Stimulated activated memory B cell treated with anti-CD40 and anti-IgM and Interleukin-4, amounts not matched to agents 10 μg/mL and 1 μg/mL and 100 μg/mL, for 72 hours (primary cell): ENCODE measurements at regions not wholly inside any gene's neighbourhood (a gene's known extent, or its start where the extent isn't known, plus 50 kb on each side); places are given as distances from the start of the nearest gene placed in this dataset.

Experiments used
- ATAC-seq: fragments of 150-1000 bp; cut with Tn5 transposase; 2 replicates; pipeline ENCODE4 v1.10.0; 2021
- H3K27ac Mint-ChIP-seq: one replicate; pipeline ENCODE4 v1.8.0; 2022; ENCODE audit warnings: mild to moderate bottlenecking, mixed read lengths
- H3K27me3 Mint-ChIP-seq: one replicate; pipeline ENCODE4 v1.8.0; 2022; ENCODE audit warnings: mixed read lengths
- H3K36me3 Mint-ChIP-seq: one replicate; pipeline ENCODE4 v1.8.0; 2022; ENCODE audit warnings: mixed read lengths
- H3K4me1 Mint-ChIP-seq: one replicate; pipeline ENCODE4 v1.8.0; 2022; ENCODE audit warnings: mixed read lengths
- H3K4me3 Mint-ChIP-seq: one replicate; pipeline ENCODE4 v1.8.0; 2022; ENCODE audit warnings: mild to moderate bottlenecking, moderate library complexity, mixed read lengths
- H3K9me3 Mint-ChIP-seq: one replicate; pipeline ENCODE4 v1.8.0; 2022; ENCODE audit warnings: mixed read lengths

DNA sequence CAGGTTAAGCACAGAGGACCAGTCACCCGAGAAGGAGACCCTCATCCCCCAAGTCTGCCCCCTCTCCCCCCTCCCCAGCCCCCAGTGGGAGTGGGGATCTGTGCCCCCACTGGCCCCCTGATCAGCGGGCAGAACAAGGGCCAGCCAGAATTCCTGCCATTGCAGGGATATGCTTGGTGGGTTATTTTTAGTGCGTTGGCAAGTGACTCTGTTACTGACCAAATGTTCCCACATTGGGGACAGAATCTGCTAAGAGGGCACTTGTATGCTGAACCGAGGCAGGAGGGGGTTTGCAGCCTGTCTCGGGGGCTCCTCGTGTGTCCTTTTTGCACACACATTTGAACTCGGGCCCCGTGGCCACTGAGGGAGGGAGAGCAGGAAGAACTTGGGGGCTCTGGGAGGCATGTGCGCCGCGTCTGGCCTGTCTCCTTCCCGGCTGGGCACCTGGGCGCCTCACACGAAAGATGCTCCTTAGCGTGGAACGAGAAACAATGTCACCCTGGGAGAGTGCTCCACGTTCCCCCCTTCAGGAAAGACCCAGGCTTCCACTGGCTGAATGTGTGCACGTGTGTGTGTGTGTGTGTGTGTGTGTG lies 66.4 kb upstream of the CASZ1 start:
- peaks cover 15% of the 10 kb centered on the region for H3K4me1 Mint-ChIP-seq
- no peak for ATAC-seq
- H3K27ac Mint-ChIP-seq: no peak overlapping the region
- peaks cover 70% of the 10 kb centered on the region for H3K27me3 Mint-ChIP-seq
- no peaks in the 10 kb centered on the region for H3K9me3 Mint-ChIP-seq
- H3K4me3 Mint-ChIP-seq: no peak overlapping the region
- no peaks in the 10 kb centered on the region for H3K36me3 Mint-ChIP-seq

- ATAC-seq: no peak
- Mint-ChIP-seq H3K27me3 (peaks cover 80% of the 10 kb centered on the region), H3K36me3 (no peaks in the 10 kb centered on the region), H3K4me1 (peaks cover 18% of the 10 kb centered on the region), H3K4me3 (no peak overlapping the region), H3K9me3 (no peaks in the 10 kb centered on the region), H3K27ac (no peak overlapping the region)
Observed at GRCh38 chr1:10863886-10864285, 67.4 kb upstream of the CASZ1 start.

- no peaks in the 10 kb centered on the region for H3K36me3 Mint-ChIP-seq
- H3K4me1 Mint-ChIP-seq: peaks cover 18% of the 10 kb centered on the region
- H3K27me3 Mint-ChIP-seq: peaks cover 88% of the 10 kb centered on the region
- ATAC-seq: no peak
- no peak overlapping the region for H3K27ac Mint-ChIP-seq
- no peaks in the 10 kb centered on the region for H3K9me3 Mint-ChIP-seq
- no peak overlapping the region for H3K4me3 Mint-ChIP-seq
Observed at GRCh38 chr1:10864776-10865175, 68.3 kb upstream of the CASZ1 start.

DNA sequence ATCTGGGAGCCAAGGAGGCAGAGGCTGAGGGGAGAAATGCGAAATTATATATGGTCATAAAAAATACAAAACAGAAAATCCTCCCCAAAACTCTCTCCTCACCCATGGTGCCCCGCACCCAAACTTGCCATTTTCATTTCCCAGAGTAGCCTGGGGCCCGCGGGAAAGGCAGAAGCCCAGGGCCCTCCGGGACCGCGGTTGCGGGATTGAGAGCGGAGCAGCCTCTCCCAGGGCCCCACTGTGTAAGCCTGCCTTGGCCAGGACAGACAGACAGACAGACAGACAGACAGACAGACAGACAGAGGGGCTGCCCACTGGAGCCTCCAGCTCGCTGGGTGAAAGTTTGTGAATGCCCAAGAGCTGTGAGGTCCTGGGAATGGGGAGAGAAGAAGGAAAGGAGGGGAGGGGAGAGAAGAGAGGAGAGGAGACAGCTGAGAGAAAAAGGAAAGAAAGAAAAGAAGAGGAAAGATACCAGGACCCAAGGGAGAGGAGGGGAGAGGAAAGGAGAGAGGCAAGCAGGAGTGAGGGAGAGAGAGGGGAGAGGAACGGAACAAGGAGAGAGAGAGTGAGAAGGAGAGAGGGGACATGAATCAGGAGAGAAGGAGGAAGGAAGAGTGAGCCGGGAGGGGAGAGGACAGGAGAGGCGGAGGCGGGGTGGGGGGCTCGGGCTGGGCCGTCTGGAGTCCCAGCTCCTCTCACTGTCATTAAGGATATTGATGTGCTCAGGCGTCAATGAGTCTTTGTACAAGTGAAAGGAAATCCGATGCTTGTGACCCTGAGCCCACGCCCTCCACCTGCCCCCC lies 69.3 kb upstream of the CASZ1 start:
- no peak overlapping the region for H3K27ac Mint-ChIP-seq
- H3K9me3 Mint-ChIP-seq: no peaks in the 10 kb centered on the region
- peaks cover 18% of the 10 kb centered on the region for H3K4me1 Mint-ChIP-seq
- no peaks in the 10 kb centered on the region for H3K36me3 Mint-ChIP-seq
- peak overlapping the region; percentile 1 for H3K4me3 Mint-ChIP-seq
- no peak for ATAC-seq
- peaks cover 88% of the 10 kb centered on the region for H3K27me3 Mint-ChIP-seq

- H3K36me3 Mint-ChIP-seq: no peaks in the 10 kb centered on the region
- H3K4me1 Mint-ChIP-seq: peaks cover 18% of the 10 kb centered on the region
- H3K9me3 Mint-ChIP-seq: no peaks in the 10 kb centered on the region
- no peak overlapping the region for H3K4me3 Mint-ChIP-seq
- H3K27ac Mint-ChIP-seq: no peak overlapping the region
- no peak for ATAC-seq
- peaks cover 90% of the 10 kb centered on the region for H3K27me3 Mint-ChIP-seq
Observed at GRCh38 chr1:10866321-10867093, 70.1 kb upstream of the CASZ1 start.

- H3K4me3 Mint-ChIP-seq: no peak overlapping the region
- H3K36me3 Mint-ChIP-seq: no peaks in the 10 kb centered on the region
- peak; percentile 72 for ATAC-seq
- H3K27ac Mint-ChIP-seq: no peak overlapping the region
- no peaks in the 10 kb centered on the region for H3K9me3 Mint-ChIP-seq
- H3K27me3 Mint-ChIP-seq: peaks cover 95% of the 10 kb centered on the region
- H3K4me1 Mint-ChIP-seq: peaks cover 18% of the 10 kb centered on the region
Observed at GRCh38 chr1:10867138-10867721, 70.8 kb upstream of the CASZ1 start.

GRCh38 chr1:10867914-10868598 lies 71.6 kb upstream of the CASZ1 start:
- H3K9me3 Mint-ChIP-seq: no peaks in the 10 kb centered on the region
- no peak overlapping the region for H3K27ac Mint-ChIP-seq
- peaks cover 18% of the 10 kb centered on the region for H3K4me1 Mint-ChIP-seq
- H3K27me3 Mint-ChIP-seq: peaks cover 95% of the 10 kb centered on the region
- no peak for ATAC-seq
- H3K36me3 Mint-ChIP-seq: no peaks in the 10 kb centered on the region
- H3K4me3 Mint-ChIP-seq: peak overlapping the region; percentile 33

DNA sequence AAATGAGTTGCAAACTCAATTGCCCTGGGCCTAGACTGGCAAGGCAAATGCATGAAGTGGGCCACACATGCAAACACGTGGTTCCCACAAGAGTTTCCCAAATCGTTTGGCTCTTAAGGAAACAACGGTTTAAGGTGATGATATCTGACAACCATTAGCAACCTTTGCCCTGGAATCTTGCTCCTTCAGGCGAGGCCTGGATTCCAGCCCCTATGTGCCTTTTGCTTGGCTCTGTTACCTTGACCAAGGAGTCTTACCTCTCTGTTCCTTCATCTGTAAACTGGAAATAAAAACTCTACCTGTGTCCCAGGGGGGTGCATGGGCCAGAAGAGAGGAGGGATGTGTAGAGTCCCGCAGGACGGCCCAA lies 72.1 kb upstream of the CASZ1 start:
- no peak for ATAC-seq
- H3K27me3 Mint-ChIP-seq: peaks cover 94% of the 10 kb centered on the region

GRCh38 chr1:10869933-10870332 lies 73.5 kb upstream of the CASZ1 start:
- Mint-ChIP-seq H3K27me3 (peaks cover 86% of the 10 kb centered on the region), H3K27ac (no peak overlapping the region), H3K4me3 (no peak overlapping the region), H3K36me3 (no peaks in the 10 kb centered on the region), H3K9me3 (no peaks in the 10 kb centered on the region), H3K4me1 (peaks cover 18% of the 10 kb centered on the region)
- ATAC-seq: no peak

More for the DNA sequence above, 72.1 kb upstream of the CASZ1 start:
- H3K4me1 Mint-ChIP-seq: peaks cover 18% of the 10 kb centered on the region
- no peaks in the 10 kb centered on the region for H3K36me3 Mint-ChIP-seq
- H3K27ac Mint-ChIP-seq: no peak overlapping the region
- H3K4me3 Mint-ChIP-seq: no peak overlapping the region
- H3K9me3 Mint-ChIP-seq: no peaks in the 10 kb centered on the region

DNA sequence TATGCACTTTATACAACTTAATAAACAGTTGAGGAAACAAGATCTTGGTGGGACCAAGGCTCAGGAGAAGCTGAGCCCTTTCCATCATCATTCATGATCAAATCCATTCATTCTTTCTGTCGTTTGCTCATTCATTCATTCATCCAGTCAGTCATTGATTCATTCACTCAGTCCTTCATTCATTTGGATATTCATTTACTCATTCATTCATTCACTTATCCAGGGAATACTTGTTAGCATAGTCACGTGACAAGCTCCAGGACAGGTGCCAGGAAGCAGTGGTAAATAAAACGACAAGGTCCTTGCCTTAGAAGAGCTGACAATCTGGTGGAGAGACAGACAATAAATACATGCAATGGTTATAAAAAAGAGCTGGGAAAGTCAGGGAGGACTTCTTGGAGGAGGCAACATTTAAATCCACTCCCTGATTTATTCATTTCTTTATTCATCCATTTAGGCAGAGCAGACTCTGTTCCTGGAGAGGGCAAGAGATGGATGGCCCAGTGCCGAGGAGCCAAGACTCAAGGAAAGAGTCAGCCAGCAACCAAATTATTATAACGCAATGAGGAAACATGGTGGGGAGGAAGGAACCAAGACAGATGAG lies 74.1 kb upstream of the CASZ1 start:
- H3K27ac Mint-ChIP-seq: no peak overlapping the region
- ATAC-seq: no peak
- H3K4me1 Mint-ChIP-seq: peaks cover 16% of the 10 kb centered on the region
- no peak overlapping the region for H3K4me3 Mint-ChIP-seq
- peaks cover 79% of the 10 kb centered on the region for H3K27me3 Mint-ChIP-seq
- H3K9me3 Mint-ChIP-seq: no peaks in the 10 kb centered on the region
- H3K36me3 Mint-ChIP-seq: no peaks in the 10 kb centered on the region

DNA sequence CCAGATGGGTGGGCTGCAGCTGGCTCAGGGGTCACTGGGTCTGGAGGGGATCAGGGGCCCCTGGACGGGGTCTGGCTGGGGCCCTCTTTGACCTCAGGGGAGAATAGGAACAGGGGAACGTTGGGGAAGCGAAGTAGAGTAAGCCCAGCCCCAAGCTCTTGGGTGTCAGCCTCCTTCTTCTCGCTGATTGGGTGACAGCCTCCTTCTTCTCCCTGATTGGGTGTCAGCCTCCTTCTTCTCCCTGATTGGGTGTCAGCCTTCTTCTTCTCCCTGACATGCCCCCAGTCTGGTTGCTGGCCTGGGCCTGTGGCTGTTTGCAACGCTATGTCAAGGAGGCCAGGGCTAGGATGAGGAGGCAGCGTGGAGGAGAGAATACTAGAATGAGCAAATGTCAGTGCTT lies 76.7 kb upstream of the CASZ1 start:
- H3K4me1 Mint-ChIP-seq: no peaks in the 10 kb centered on the region
- H3K27me3 Mint-ChIP-seq: peaks cover 69% of the 10 kb centered on the region
- H3K36me3 Mint-ChIP-seq: no peaks in the 10 kb centered on the region
- no peak for ATAC-seq
- H3K4me3 Mint-ChIP-seq: no peak overlapping the region
- no peaks in the 10 kb centered on the region for H3K9me3 Mint-ChIP-seq
- H3K27ac Mint-ChIP-seq: no peak overlapping the region

DNA sequence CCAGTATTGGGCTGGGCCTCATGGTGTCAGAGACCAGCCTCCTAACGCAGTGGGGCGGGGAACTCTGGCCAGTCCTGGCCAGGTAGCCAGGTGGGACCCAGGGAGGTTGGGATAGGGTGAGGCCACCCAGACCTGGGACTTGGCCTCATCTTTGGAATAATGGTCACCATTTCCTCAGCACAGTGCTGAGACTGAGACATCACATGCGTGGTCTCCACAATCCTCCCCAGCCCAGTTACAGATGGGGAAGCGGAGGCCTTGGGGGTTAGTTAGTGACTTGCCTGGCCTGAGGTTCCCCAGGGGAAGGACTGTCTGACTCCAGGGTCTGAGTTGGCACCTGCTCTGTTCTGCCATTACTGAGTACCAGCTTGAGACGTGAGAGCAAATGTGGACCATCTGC lies 77.9 kb upstream of the CASZ1 start:
- peaks cover 69% of the 10 kb centered on the region for H3K27me3 Mint-ChIP-seq
- no peak for ATAC-seq
- H3K27ac Mint-ChIP-seq: no peak overlapping the region
- H3K9me3 Mint-ChIP-seq: no peaks in the 10 kb centered on the region
- no peak overlapping the region for H3K4me3 Mint-ChIP-seq
- H3K4me1 Mint-ChIP-seq: no peaks in the 10 kb centered on the region
- no peaks in the 10 kb centered on the region for H3K36me3 Mint-ChIP-seq

GRCh38 chr1:10877894-10878293 lies 81.4 kb upstream of the CASZ1 start:
- H3K27me3 Mint-ChIP-seq: peaks cover 60% of the 10 kb centered on the region
- ATAC-seq: no peak
- H3K4me3 Mint-ChIP-seq: no peak overlapping the region
- H3K9me3 Mint-ChIP-seq: no peaks in the 10 kb centered on the region
- no peaks in the 10 kb centered on the region for H3K36me3 Mint-ChIP-seq
- no peaks in the 10 kb centered on the region for H3K4me1 Mint-ChIP-seq
- no peak overlapping the region for H3K27ac Mint-ChIP-seq

DNA sequence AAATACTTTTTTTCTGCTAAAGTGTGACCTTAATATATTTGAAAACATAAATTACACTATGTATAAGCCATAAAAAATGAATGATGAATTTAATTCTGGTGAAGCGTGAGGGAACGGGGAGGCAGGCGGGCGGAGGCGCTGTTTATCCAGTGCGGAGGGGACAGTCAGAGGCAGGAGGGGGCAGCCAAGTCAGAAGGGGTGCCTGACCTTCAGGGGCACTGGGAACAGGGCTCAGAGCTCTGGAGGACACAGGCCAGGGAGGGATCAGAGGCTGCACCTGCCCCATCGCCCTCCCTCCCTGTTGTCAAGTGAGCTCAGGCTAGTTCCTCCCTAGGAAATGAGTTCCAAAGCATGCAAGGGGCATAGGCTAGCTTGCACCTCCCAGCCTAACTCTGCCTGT lies 82.0 kb upstream of the CASZ1 start:
- ATAC-seq: no peak
- H3K36me3 Mint-ChIP-seq: no peaks in the 10 kb centered on the region
- no peak overlapping the region for H3K27ac Mint-ChIP-seq
- no peak overlapping the region for H3K4me3 Mint-ChIP-seq
- peaks cover 55% of the 10 kb centered on the region for H3K27me3 Mint-ChIP-seq
- H3K4me1 Mint-ChIP-seq: no peaks in the 10 kb centered on the region
- H3K9me3 Mint-ChIP-seq: no peaks in the 10 kb centered on the region

DNA sequence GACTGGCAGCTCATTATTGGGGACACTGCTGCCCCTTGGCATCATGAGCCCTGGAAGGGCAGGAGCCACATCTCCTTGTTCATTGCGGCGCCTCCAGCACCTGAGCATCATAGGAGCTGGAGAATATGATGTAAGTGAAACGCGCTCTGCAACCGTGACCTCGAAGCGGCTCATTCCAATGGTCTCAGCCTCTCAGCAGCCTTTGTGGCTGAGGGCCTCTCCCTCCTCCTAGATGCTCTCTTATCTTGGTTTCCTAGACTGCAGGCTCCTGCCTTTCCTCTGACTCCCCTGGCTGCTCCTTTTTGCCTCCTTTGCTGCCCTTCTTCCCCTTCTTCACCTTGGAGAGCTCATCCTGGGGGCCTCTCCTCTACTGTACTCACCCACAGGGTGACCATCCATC lies 83.6 kb upstream of the CASZ1 start:
- Mint-ChIP-seq H3K27ac (no peak overlapping the region), H3K36me3 (no peaks in the 10 kb centered on the region), H3K9me3 (no peaks in the 10 kb centered on the region), H3K4me1 (no peaks in the 10 kb centered on the region), H3K27me3 (peaks cover 56% of the 10 kb centered on the region), H3K4me3 (no peak overlapping the region)
- ATAC-seq: no peak
